OCI-LY1 (cell line): ENCODE measurements at regions not wholly inside any gene's neighbourhood (a gene's known extent, or its start where the extent isn't known, plus 50 kb on each side); places are given as distances from the start of the nearest gene placed in this dataset.

Experiments used
- H2AFZ ChIP-seq: fragments of 200-600 bp; sonication (generic), shearing (Covaris generic); 2 replicates; pipeline ENCODE4 v1.6.0; 2014; ENCODE audit warnings: antibody characterized with exemption, mild to moderate bottlenecking, low read length
- H3F3A ChIP-seq: fragments of 200-600 bp; sonication (generic), shearing (Covaris generic); 2 replicates; pipeline ENCODE4 v1.6.0; 2014; ENCODE audit warnings: mild to moderate bottlenecking, antibody characterized with exemption, low read length, moderate library complexity; ENCODE audit not compliant: insufficient read depth
- H3K27ac ChIP-seq: fragments of 200-600 bp; sonication (generic); 2 replicates; pipeline ENCODE4 v1.5.1; 2014; ENCODE audit warnings: low read length, mixed run types, mild to moderate bottlenecking, low read depth; ENCODE audit not compliant: poor library complexity, severe bottlenecking
- H3K27me3 ChIP-seq: fragments of 200-600 bp; sonication (generic); 2 replicates; pipeline ENCODE4 v1.6.0; 2014; ENCODE audit warnings: antibody characterized with exemption, mild to moderate bottlenecking, low read length, moderate library complexity; ENCODE audit not compliant: insufficient read depth
- H3K36me3 ChIP-seq: fragments of 200-600 bp; sonication (generic); 2 replicates; pipeline ENCODE4 v1.6.1; 2014; ENCODE audit warnings: mild to moderate bottlenecking, antibody characterized with exemption, low read length, moderate library complexity, mixed read lengths; ENCODE audit not compliant: insufficient read depth
- H3K4me1 ChIP-seq: fragments of 200-600 bp; sonication (generic); 2 replicates; pipeline ENCODE4 v1.5.1; 2014; ENCODE audit warnings: mild to moderate bottlenecking, low read length, moderate library complexity; ENCODE audit not compliant: insufficient read depth, severe bottlenecking
- H3K4me2 ChIP-seq: fragments of 200-600 bp; sonication (generic), shearing (Covaris generic); 2 replicates; pipeline ENCODE4 v1.6.1; 2014; ENCODE audit warnings: low read length
- H3K4me3 ChIP-seq: fragments of 200-600 bp; sonication (generic); 2 replicates; pipeline ENCODE4 v1.5.1; 2014; ENCODE audit warnings: low read length, low read depth, mild to moderate bottlenecking, mixed read lengths; ENCODE audit not compliant: poor library complexity, severe bottlenecking
- H3K79me2 ChIP-seq: fragments of 200-600 bp; shearing (Covaris generic); 2 replicates; pipeline ENCODE4 v1.6.1; 2016; ENCODE audit warnings: mixed run types, low read length, mixed read lengths; ENCODE audit not compliant: insufficient read depth
- H3K9ac ChIP-seq: fragments of 200-600 bp; sonication (generic), shearing (Covaris generic); 2 replicates; pipeline ENCODE4 v1.6.1; 2014; ENCODE audit warnings: mild to moderate bottlenecking, low read length, mixed read lengths
- H3K9me2 ChIP-seq: fragments of 200-600 bp; sonication (generic), shearing (Covaris generic); 2 replicates; pipeline ENCODE4 v1.6.1; 2014; ENCODE audit warnings: low read depth, mild to moderate bottlenecking, low read length, mixed read lengths
- H3K9me3 ChIP-seq: fragments of 200-600 bp; shearing (Covaris generic); 2 replicates; pipeline ENCODE4 v1.6.1; 2014; ENCODE audit warnings: low read length, mixed read lengths
- H4K20me1 ChIP-seq: fragments of 200-600 bp; sonication (generic), shearing (Covaris generic); 2 replicates; pipeline ENCODE4 v1.6.0; 2016; ENCODE audit warnings: mild to moderate bottlenecking, low read length; ENCODE audit not compliant: insufficient read depth
- EZH2 ChIP-seq: fragments of 200-600 bp; sonication (generic), shearing (Covaris generic); IDR thresholded peaks from 2 replicates; pipeline ENCODE4 v1.8.0; 2017; ENCODE audit warnings: borderline replicate concordance, mixed run types, mild to moderate bottlenecking, antibody characterized with exemption, low read length, moderate library complexity, mixed read lengths
- TF ChIP-seq, protein P1 (sequence below): fragments of 200-600 bp; sonication (generic), shearing (Covaris generic); IDR thresholded peaks from 2 replicates; pipeline ENCODE4 v1.5.1; 2017; ENCODE audit warnings: mild to moderate bottlenecking, antibody characterized with exemption, low read length, moderate library complexity, mixed read lengths

GRCh38 chr11:23673366-23673765 lies 813.1 kb upstream of the CCDC179 start:
- Histone ChIP-seq H3K27me3 (no peaks in the 10 kb centered on the region), H3K4me1 (no peaks in the 10 kb centered on the region), H3K4me3 (no peak overlapping the region), H3K9me3 (no peaks in the 10 kb centered on the region), H3K9ac (no peak overlapping the region), H3K36me3 (no peaks in the 10 kb centered on the region), H3F3A (no peaks in the 10 kb centered on the region), H4K20me1 (no peaks in the 10 kb centered on the region), H3K27ac (no peak overlapping the region), H3K4me2 (no peak overlapping the region), H3K79me2 (no peaks in the 10 kb centered on the region), H2AFZ (no peak overlapping the region), H3K9me2 (no peaks in the 10 kb centered on the region)
- TF ChIP-seq EZH2: no peak

GRCh38 chr11:23674866-23675265 lies 814.6 kb upstream of the CCDC179 start:
- no peaks in the 10 kb centered on the region for H3K9me2 ChIP-seq
- no peaks in the 10 kb centered on the region for H3F3A ChIP-seq
- TF ChIP-seq, protein P1, sequence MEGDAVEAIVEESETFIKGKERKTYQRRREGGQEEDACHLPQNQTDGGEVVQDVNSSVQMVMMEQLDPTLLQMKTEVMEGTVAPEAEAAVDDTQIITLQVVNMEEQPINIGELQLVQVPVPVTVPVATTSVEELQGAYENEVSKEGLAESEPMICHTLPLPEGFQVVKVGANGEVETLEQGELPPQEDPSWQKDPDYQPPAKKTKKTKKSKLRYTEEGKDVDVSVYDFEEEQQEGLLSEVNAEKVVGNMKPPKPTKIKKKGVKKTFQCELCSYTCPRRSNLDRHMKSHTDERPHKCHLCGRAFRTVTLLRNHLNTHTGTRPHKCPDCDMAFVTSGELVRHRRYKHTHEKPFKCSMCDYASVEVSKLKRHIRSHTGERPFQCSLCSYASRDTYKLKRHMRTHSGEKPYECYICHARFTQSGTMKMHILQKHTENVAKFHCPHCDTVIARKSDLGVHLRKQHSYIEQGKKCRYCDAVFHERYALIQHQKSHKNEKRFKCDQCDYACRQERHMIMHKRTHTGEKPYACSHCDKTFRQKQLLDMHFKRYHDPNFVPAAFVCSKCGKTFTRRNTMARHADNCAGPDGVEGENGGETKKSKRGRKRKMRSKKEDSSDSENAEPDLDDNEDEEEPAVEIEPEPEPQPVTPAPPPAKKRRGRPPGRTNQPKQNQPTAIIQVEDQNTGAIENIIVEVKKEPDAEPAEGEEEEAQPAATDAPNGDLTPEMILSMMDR: no peak
- TF ChIP-seq EZH2: no peak
- no peaks in the 10 kb centered on the region for H3K4me1 ChIP-seq
- H3K9me3 ChIP-seq: no peaks in the 10 kb centered on the region
- no peaks in the 10 kb centered on the region for H3K36me3 ChIP-seq
- no peaks in the 10 kb centered on the region for H3K79me2 ChIP-seq
- H4K20me1 ChIP-seq: no peaks in the 10 kb centered on the region
- H3K9ac ChIP-seq: no peak overlapping the region
- no peaks in the 10 kb centered on the region for H3K27me3 ChIP-seq
- H3K4me2 ChIP-seq: no peak overlapping the region
- no peak overlapping the region for H3K4me3 ChIP-seq
- no peak overlapping the region for H2AFZ ChIP-seq
- no peak overlapping the region for H3K27ac ChIP-seq

DNA sequence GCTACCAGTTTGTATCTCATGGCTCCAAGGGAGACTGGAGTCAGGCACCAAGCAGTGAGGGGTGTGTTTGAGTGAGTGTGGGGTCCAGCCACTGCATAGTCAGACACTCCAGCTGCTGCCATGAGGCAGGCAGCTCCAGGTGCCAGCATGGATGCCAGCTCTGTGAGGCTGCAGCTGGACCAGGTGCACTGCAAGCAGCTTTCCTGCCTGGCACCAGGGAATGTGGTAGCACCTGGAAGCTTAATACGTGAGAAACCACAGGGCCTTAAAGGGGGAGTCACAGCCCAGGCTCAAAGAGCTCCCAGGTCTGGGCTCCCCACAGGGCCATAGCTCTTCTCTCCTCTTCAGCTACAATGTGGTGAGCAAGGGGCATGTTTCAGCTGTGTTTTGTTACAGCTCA lies 817.8 kb upstream of the LUZP2 start:
- H3K79me2 ChIP-seq: no peaks in the 10 kb centered on the region
- H3K36me3 ChIP-seq: no peaks in the 10 kb centered on the region
- H3K4me2 ChIP-seq: no peak overlapping the region
- no peaks in the 10 kb centered on the region for H3K9me2 ChIP-seq
- H3K9ac ChIP-seq: no peak overlapping the region
- H3K27ac ChIP-seq: no peak overlapping the region
- no peak for TF ChIP-seq EZH2
- TF ChIP-seq, protein P1: no peak
- no peaks in the 10 kb centered on the region for H3F3A ChIP-seq
- H3K27me3 ChIP-seq: no peaks in the 10 kb centered on the region
- H2AFZ ChIP-seq: no peak overlapping the region
- H3K4me1 ChIP-seq: no peaks in the 10 kb centered on the region
- H3K4me3 ChIP-seq: no peak overlapping the region
- H4K20me1 ChIP-seq: no peaks in the 10 kb centered on the region
- no peaks in the 10 kb centered on the region for H3K9me3 ChIP-seq

GRCh38 chr11:23679981-23680380 lies 816.9 kb upstream of the LUZP2 start:
- H3F3A ChIP-seq: no peaks in the 10 kb centered on the region
- no peaks in the 10 kb centered on the region for H3K79me2 ChIP-seq
- H3K4me2 ChIP-seq: no peak overlapping the region
- H3K9me2 ChIP-seq: no peaks in the 10 kb centered on the region
- TF ChIP-seq EZH2: no peak
- TF ChIP-seq, protein P1: no peak
- H3K27ac ChIP-seq: no peak overlapping the region
- no peak overlapping the region for H3K9ac ChIP-seq
- no peaks in the 10 kb centered on the region for H3K4me1 ChIP-seq
- no peak overlapping the region for H3K4me3 ChIP-seq
- no peak overlapping the region for H2AFZ ChIP-seq
- H3K9me3 ChIP-seq: no peaks in the 10 kb centered on the region
- H3K27me3 ChIP-seq: no peaks in the 10 kb centered on the region
- no peaks in the 10 kb centered on the region for H4K20me1 ChIP-seq
- H3K36me3 ChIP-seq: no peaks in the 10 kb centered on the region
